Ascending aorta (tissue), 2 donors: ENCODE measurements at regions not wholly inside any gene's neighbourhood (a gene's known extent, or its start where the extent isn't known, plus 50 kb on each side); places are given as distances from the start of the nearest gene placed in this dataset.

Experiments
- DNase-seq, 2 donors: peaks; one replicate each; pipeline ENCODE4 v3.0.0-alpha.2; 2019; ENCODE audit warnings: low spot score in 2 of 2
- H3K27ac ChIP-seq, 2 donors: fragments of 200-600 bp; sonication (generic); one replicate each; pipeline ENCODE4 v1.5.1; 2016 to 2017; ENCODE audit warnings: mild to moderate bottlenecking in 1 of 2
- H3K27me3 ChIP-seq: fragments of 200-600 bp; sonication (generic); one replicate; pipeline ENCODE4 v1.5.1; 2017
- H3K36me3 ChIP-seq, 2 donors: fragments of 200-600 bp; sonication (generic); one replicate each; pipeline ENCODE4 v1.5.1; 2016
- H3K4me1 ChIP-seq, 2 donors: fragments of 200-600 bp; sonication (generic); one replicate each; pipeline ENCODE4 v1.5.1; 2016 to 2017; ENCODE audit warnings: mild to moderate bottlenecking in 1 of 2
- H3K4me3 ChIP-seq, 2 donors: fragments of 200-600 bp; sonication (generic); one replicate each; pipeline ENCODE4 v1.5.1; 2016 to 2017; ENCODE audit warnings: mild to moderate bottlenecking in 1 of 2
- H3K9me3 ChIP-seq, 2 donors: fragments of 200-600 bp; sonication (generic); one replicate each; pipeline ENCODE4 v1.5.1; 2016
- CTCF ChIP-seq, 3 experiments: fragments of 200-600 bp in 2 of 3; fragments of 450-650 bp in 1 of 3; sonication (generic) in 2 of 3; IDR thresholded peaks; one replicate each; pipeline ENCODE4 v1.5.1; 2016 to 2019; ENCODE audit warnings: antibody characterized with exemption in 3 of 3, mild to moderate bottlenecking in 1 of 3, moderate library complexity in 1 of 3
- intact Hi-C: fragments of 100-400 bp; cut with DNase I; formaldehyde crosslinking; loops from one replicate; pipeline ENCODE4 v1.15.1; 2023

- DNase-seq: no peak
- no peaks in the 10 kb centered on the region for H3K27me3 ChIP-seq
- H3K9me3 ChIP-seq: no peaks in the 10 kb centered on the region
- H3K27ac ChIP-seq: no peak overlapping the region
- H3K4me1 ChIP-seq: no peaks in the 10 kb centered on the region
- no peak overlapping the region for H3K4me3 ChIP-seq
- no peaks in the 10 kb centered on the region for H3K36me3 ChIP-seq
- intact Hi-C loops: no loop called here
- no peak for TF ChIP-seq CTCF (IDR thresholded peaks at IDR 0.05)
Observed at GRCh38 chr14:86196471-86196870, 666.5 kb downstream of the FLRT2 start.

- no peak for TF ChIP-seq CTCF (IDR thresholded peaks at IDR 0.05)
- no peaks in the 10 kb centered on the region for H3K9me3 ChIP-seq
- no peak for DNase-seq
- H3K4me3 ChIP-seq: no peak overlapping the region
- no peak overlapping the region for H3K27ac ChIP-seq
- no peaks in the 10 kb centered on the region for H3K27me3 ChIP-seq
- no peaks in the 10 kb centered on the region for H3K4me1 ChIP-seq
- intact Hi-C loops: no loop called here
- no peaks in the 10 kb centered on the region for H3K36me3 ChIP-seq
Observed at GRCh38 chr14:86193756-86194155, 663.8 kb downstream of the FLRT2 start.

DNA sequence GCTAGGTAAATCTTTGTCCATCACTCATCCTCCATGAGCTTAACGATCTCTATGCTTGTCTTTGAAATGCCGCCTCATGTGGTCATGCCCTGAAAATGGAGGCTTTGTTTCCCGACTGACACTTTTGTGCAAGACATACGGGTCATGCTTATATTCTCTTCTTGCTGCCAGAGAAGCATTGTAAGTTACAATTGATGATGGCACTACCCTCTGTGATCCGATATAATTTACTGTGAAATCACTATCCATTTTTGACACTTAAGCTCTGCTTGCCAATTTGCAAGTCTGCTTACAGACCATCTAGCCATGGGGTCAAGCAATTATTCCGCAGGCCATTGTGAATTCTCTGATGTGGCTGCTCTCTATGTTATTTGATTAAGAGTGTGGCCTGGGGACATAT, 650.0 kb downstream of the FLRT2 start:
- Histone ChIP-seq H3K36me3 (no peaks in the 10 kb centered on the region), H3K4me3 (no peak overlapping the region), H3K27ac (no peak overlapping the region), H3K9me3 (no peaks in the 10 kb centered on the region), H3K4me1 (no peaks in the 10 kb centered on the region), H3K27me3 (no peaks in the 10 kb centered on the region)
- no peak for TF ChIP-seq CTCF (IDR thresholded peaks at IDR 0.05)
- intact Hi-C loops: no loop called here
- DNase-seq: no peak

- H3K9me3 ChIP-seq: no peaks in the 10 kb centered on the region
- no peaks in the 10 kb centered on the region for H3K4me1 ChIP-seq
- no peaks in the 10 kb centered on the region for H3K36me3 ChIP-seq
- no peak for DNase-seq
- intact Hi-C loops: no loop called here
- TF ChIP-seq CTCF (IDR thresholded peaks at IDR 0.05): no peak
- no peaks in the 10 kb centered on the region for H3K27me3 ChIP-seq
- no peak overlapping the region for H3K4me3 ChIP-seq
- H3K27ac ChIP-seq: no peak overlapping the region
Observed at GRCh38 chr14:86168371-86168770, 638.4 kb downstream of the FLRT2 start.

GRCh38 chr14:86166541-86166940, 636.6 kb downstream of the FLRT2 start:
- Histone ChIP-seq H3K9me3 (no peaks in the 10 kb centered on the region), H3K4me3 (no peak overlapping the region), H3K4me1 (no peaks in the 10 kb centered on the region), H3K36me3 (no peaks in the 10 kb centered on the region), H3K27me3 (no peaks in the 10 kb centered on the region), H3K27ac (no peak overlapping the region)
- TF ChIP-seq CTCF (IDR thresholded peaks at IDR 0.05): no peak
- no peak for DNase-seq
- intact Hi-C loops: no loop called here

DNA sequence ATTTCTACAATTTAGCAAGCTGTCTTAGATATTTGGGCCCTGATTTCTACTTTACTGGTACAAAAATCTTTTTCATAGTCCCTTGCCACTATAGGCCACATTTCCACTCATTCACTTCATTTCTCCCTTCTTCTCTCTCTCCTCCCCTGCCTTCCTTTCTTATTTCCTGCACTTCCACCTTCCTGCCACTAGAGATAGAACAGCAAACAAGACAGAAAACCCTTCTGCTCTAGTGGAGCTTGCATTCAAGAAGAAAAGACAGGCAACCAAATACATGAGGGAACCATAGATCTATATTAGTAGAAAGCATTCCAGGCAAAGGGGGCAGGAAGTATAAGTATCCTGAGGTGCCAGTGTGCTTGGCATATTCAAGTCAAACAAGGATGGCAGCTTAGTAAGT, 623.5 kb downstream of the FLRT2 start:
- H3K27ac ChIP-seq: no peak overlapping the region
- H3K4me3 ChIP-seq: no peak overlapping the region
- H3K27me3 ChIP-seq: no peaks in the 10 kb centered on the region
- H3K9me3 ChIP-seq: no peaks in the 10 kb centered on the region
- no peak for DNase-seq
- no peaks in the 10 kb centered on the region for H3K36me3 ChIP-seq
- intact Hi-C loops: no loop called here
- no peak for TF ChIP-seq CTCF (IDR thresholded peaks at IDR 0.05)
- H3K4me1 ChIP-seq: no peaks in the 10 kb centered on the region
